Glutamatergic neuron (in vitro differentiated cells): ENCODE measurements at regions not wholly inside any gene's neighbourhood (a gene's known extent, or its start where the extent isn't known, plus 50 kb on each side); places are given as distances from the start of the nearest gene placed in this dataset.

Experiments used
- DNase-seq: peaks from one replicate; pipeline ENCODE4 v3.0.0; 2022
- H3K27ac Mint-ChIP-seq: one replicate; pipeline ENCODE4 v1.8.0; 2020; ENCODE audit warnings: mild to moderate bottlenecking, mixed read lengths, inconsistent platforms; ENCODE audit not compliant: unreplicated experiment
- H3K27me3 Mint-ChIP-seq: one replicate; pipeline ENCODE4 v1.8.0; 2020; ENCODE audit warnings: mild to moderate bottlenecking, moderate library complexity, mixed read lengths, inconsistent platforms; ENCODE audit not compliant: unreplicated experiment
- H3K36me3 Mint-ChIP-seq: one replicate; pipeline ENCODE4 v1.8.0; 2020; ENCODE audit warnings: mild to moderate bottlenecking, mixed read lengths, inconsistent platforms; ENCODE audit not compliant: unreplicated experiment
- H3K4me1 Mint-ChIP-seq: one replicate; pipeline ENCODE4 v1.8.0; 2020; ENCODE audit warnings: mild to moderate bottlenecking, low read depth, mixed read lengths, inconsistent platforms; ENCODE audit not compliant: unreplicated experiment
- H3K4me3 Mint-ChIP-seq: one replicate; pipeline ENCODE4 v1.8.0; 2020; ENCODE audit warnings: mild to moderate bottlenecking, mixed read lengths, inconsistent platforms; ENCODE audit not compliant: unreplicated experiment
- H3K9me3 Mint-ChIP-seq: one replicate; pipeline ENCODE4 v1.8.0; 2020; ENCODE audit warnings: mild to moderate bottlenecking, moderate library complexity, mixed read lengths, inconsistent platforms; ENCODE audit not compliant: unreplicated experiment
- CTCF ChIP-seq: fragments of 200-600 bp; sonication (generic); IDR thresholded peaks from one replicate; pipeline ENCODE4 v1.5.0; 2021; ENCODE audit not compliant: partially characterized antibody, unreplicated experiment

- no peaks in the 10 kb centered on the region for H3K36me3 Mint-ChIP-seq
- H3K27me3 Mint-ChIP-seq: no peaks in the 10 kb centered on the region
- no peak for DNase-seq
- no peak overlapping the region for H3K4me3 Mint-ChIP-seq
- no peak overlapping the region for H3K27ac Mint-ChIP-seq
- no peaks in the 10 kb centered on the region for H3K9me3 Mint-ChIP-seq
- H3K4me1 Mint-ChIP-seq: peaks cover 2% of the 10 kb centered on the region
- no peak for TF ChIP-seq CTCF
These were observed 342.2 kb upstream of the AKR1E2 start for GRCh38 chr10:4483811-4484210.

GRCh38 chr10:4482659-4483058 is 343.3 kb upstream of the AKR1E2 start:
- H3K36me3 Mint-ChIP-seq: no peaks in the 10 kb centered on the region
- DNase-seq: no peak
- no peak overlapping the region for H3K4me3 Mint-ChIP-seq
- H3K9me3 Mint-ChIP-seq: no peaks in the 10 kb centered on the region
- H3K27me3 Mint-ChIP-seq: no peaks in the 10 kb centered on the region
- no peak for TF ChIP-seq CTCF
- H3K4me1 Mint-ChIP-seq: peaks cover 2% of the 10 kb centered on the region
- no peak overlapping the region for H3K27ac Mint-ChIP-seq

- Mint-ChIP-seq H3K27ac (no peak overlapping the region), H3K9me3 (no peaks in the 10 kb centered on the region), H3K4me3 (no peak overlapping the region), H3K27me3 (no peaks in the 10 kb centered on the region), H3K36me3 (no peaks in the 10 kb centered on the region), H3K4me1 (peaks cover 4% of the 10 kb centered on the region)
- no peak for DNase-seq
- no peak for TF ChIP-seq CTCF
These were observed 344.8 kb upstream of the AKR1E2 start for GRCh38 chr10:4481192-4481591.

GRCh38 chr10:4479342-4479741 is 346.7 kb upstream of the AKR1E2 start:
- peaks cover 10% of the 10 kb centered on the region for H3K4me1 Mint-ChIP-seq
- no peak overlapping the region for H3K4me3 Mint-ChIP-seq
- H3K36me3 Mint-ChIP-seq: no peaks in the 10 kb centered on the region
- peaks cover 4% of the 10 kb centered on the region for H3K9me3 Mint-ChIP-seq
- H3K27me3 Mint-ChIP-seq: no peaks in the 10 kb centered on the region
- DNase-seq: no peak
- H3K27ac Mint-ChIP-seq: no peak overlapping the region
- no peak for TF ChIP-seq CTCF

GRCh38 chr10:4477664-4478063 is 348.3 kb upstream of the AKR1E2 start:
- Mint-ChIP-seq H3K4me1 (peaks cover 10% of the 10 kb centered on the region), H3K36me3 (no peaks in the 10 kb centered on the region), H3K27me3 (no peaks in the 10 kb centered on the region), H3K27ac (no peak overlapping the region), H3K9me3 (peaks cover 4% of the 10 kb centered on the region), H3K4me3 (no peak overlapping the region)
- TF ChIP-seq CTCF: no peak
- no peak for DNase-seq
